Glutamatergic neuron (in vitro differentiated cells): ENCODE measurements at regions not wholly inside any gene's neighbourhood (a gene's known extent, or its start where the extent isn't known, plus 50 kb on each side); places are given as distances from the start of the nearest gene placed in this dataset.

Source experiments
- DNase-seq: peaks from one replicate; pipeline ENCODE4 v3.0.0; 2022
- H3K27ac Mint-ChIP-seq: one replicate; pipeline ENCODE4 v1.8.0; 2020; ENCODE audit warnings: mild to moderate bottlenecking, mixed read lengths, inconsistent platforms; ENCODE audit not compliant: unreplicated experiment
- H3K27me3 Mint-ChIP-seq: one replicate; pipeline ENCODE4 v1.8.0; 2020; ENCODE audit warnings: mild to moderate bottlenecking, moderate library complexity, mixed read lengths, inconsistent platforms; ENCODE audit not compliant: unreplicated experiment
- H3K36me3 Mint-ChIP-seq: one replicate; pipeline ENCODE4 v1.8.0; 2020; ENCODE audit warnings: mild to moderate bottlenecking, mixed read lengths, inconsistent platforms; ENCODE audit not compliant: unreplicated experiment
- H3K4me1 Mint-ChIP-seq: one replicate; pipeline ENCODE4 v1.8.0; 2020; ENCODE audit warnings: mild to moderate bottlenecking, low read depth, mixed read lengths, inconsistent platforms; ENCODE audit not compliant: unreplicated experiment
- H3K4me3 Mint-ChIP-seq: one replicate; pipeline ENCODE4 v1.8.0; 2020; ENCODE audit warnings: mild to moderate bottlenecking, mixed read lengths, inconsistent platforms; ENCODE audit not compliant: unreplicated experiment
- H3K9me3 Mint-ChIP-seq: one replicate; pipeline ENCODE4 v1.8.0; 2020; ENCODE audit warnings: mild to moderate bottlenecking, moderate library complexity, mixed read lengths, inconsistent platforms; ENCODE audit not compliant: unreplicated experiment
- TF ChIP-seq, protein P1 (sequence below): fragments of 200-600 bp; sonication (generic); IDR thresholded peaks from one replicate; pipeline ENCODE4 v1.5.0; 2021; ENCODE audit not compliant: partially characterized antibody, unreplicated experiment

DNA sequence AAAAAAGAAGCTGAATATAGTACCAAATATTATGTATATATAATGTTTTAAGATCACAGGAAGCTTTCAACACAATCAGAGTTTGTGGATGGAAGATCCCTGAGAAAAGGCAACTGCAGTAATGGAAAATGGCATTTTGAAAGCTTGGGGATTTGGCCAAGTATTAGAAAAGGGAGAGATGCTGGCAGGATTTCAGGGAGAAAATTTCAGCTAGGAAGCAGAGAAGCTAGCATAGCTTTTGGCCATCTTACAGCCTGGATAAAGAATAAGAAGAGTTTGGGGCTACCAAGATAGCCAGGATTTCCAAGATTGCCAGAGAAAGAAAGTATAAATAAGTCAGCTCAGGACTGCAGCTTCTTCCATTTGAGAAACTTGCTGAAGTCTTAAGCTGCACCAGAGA is 440.8 kb upstream of the LUZP2 start:
- no peaks in the 10 kb centered on the region for H3K27me3 Mint-ChIP-seq
- no peaks in the 10 kb centered on the region for H3K9me3 Mint-ChIP-seq
- no peaks in the 10 kb centered on the region for H3K4me1 Mint-ChIP-seq
- H3K27ac Mint-ChIP-seq = no peak overlapping the region
- no peak for DNase-seq
- TF ChIP-seq, protein P1, sequence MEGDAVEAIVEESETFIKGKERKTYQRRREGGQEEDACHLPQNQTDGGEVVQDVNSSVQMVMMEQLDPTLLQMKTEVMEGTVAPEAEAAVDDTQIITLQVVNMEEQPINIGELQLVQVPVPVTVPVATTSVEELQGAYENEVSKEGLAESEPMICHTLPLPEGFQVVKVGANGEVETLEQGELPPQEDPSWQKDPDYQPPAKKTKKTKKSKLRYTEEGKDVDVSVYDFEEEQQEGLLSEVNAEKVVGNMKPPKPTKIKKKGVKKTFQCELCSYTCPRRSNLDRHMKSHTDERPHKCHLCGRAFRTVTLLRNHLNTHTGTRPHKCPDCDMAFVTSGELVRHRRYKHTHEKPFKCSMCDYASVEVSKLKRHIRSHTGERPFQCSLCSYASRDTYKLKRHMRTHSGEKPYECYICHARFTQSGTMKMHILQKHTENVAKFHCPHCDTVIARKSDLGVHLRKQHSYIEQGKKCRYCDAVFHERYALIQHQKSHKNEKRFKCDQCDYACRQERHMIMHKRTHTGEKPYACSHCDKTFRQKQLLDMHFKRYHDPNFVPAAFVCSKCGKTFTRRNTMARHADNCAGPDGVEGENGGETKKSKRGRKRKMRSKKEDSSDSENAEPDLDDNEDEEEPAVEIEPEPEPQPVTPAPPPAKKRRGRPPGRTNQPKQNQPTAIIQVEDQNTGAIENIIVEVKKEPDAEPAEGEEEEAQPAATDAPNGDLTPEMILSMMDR = no peak
- no peaks in the 10 kb centered on the region for H3K36me3 Mint-ChIP-seq
- H3K4me3 Mint-ChIP-seq = no peak overlapping the region

DNA sequence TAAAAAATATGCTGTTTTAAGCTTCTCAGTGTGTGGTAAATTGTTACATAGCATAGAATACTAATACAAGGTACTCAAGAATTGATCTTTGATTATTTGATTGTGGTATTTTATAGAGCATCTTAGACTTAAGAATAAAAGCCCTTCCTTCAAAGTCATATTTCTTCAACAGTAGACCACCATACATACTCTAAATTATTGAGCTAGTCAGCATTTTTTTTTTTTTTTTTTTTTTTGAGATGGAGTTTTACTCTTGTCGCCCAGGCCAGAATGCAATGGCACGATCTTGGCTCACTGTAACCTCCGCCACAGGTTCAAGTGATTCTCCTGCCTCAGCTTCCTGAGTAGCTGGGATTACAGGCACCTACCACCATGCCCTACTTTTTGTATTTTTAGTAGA is 436.7 kb upstream of the LUZP2 start:
- no peak overlapping the region for H3K4me3 Mint-ChIP-seq
- H3K9me3 Mint-ChIP-seq = no peaks in the 10 kb centered on the region

DNA sequence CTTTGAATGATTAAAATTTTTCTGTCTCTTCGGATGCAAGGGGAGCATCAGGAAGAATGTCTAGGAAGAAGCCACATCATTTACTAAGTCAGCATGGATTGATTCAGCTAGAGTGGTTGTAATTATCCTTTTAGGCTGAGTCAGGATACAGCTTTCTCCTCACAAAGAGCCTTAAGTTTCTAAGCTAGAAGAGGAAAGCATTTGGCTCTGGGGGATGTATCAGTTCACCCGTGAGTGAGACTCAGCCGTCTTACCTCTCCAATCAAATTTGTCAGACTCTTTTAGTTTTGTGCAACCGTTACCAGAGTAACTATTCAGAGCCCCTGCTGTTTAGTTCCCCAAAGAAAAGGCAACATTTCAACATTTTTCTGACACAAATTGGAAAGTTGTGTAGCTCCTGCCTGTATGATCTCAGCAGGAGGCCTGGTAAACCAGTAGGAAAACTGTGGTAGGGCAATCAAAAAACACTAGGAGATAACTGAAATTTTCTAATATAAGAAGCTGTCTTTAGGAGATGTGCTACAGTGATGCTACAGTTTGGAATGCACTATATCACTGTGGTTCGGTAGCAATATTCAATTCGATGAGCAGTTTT is 432.4 kb upstream of the LUZP2 start:
- H3K27me3 Mint-ChIP-seq = no peaks in the 10 kb centered on the region

More for the DNA sequence above, 436.7 kb upstream of the LUZP2 start:
- TF ChIP-seq, protein P1 = no peak
- Mint-ChIP-seq H3K27ac (no peak overlapping the region), H3K4me1 (peaks cover 3% of the 10 kb centered on the region), H3K27me3 (no peaks in the 10 kb centered on the region), H3K36me3 (no peaks in the 10 kb centered on the region)
- no peak for DNase-seq

DNA sequence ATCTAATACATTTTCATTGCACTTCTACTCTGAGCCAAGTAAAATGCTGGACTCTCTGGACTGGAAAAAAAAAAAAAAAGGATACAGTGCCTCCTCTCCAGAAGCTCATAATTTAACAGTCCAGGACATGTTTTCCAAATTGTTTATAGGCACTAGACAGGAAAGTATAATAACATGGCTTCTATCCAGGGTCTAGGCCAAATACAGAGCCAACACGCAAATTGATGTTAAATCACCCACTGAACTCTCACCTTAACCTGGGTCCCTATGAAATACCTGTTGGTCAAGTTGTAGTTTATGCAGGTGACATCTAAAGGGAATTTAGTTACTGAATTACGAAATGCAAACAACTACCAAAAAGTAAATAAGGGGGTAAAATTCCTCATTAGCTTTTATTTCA is 428.7 kb upstream of the LUZP2 start:
- DNase-seq = no peak
- H3K36me3 Mint-ChIP-seq = no peaks in the 10 kb centered on the region
- H3K9me3 Mint-ChIP-seq = peaks cover 1% of the 10 kb centered on the region
- TF ChIP-seq, protein P1 = no peak
- H3K4me1 Mint-ChIP-seq = peaks cover 12% of the 10 kb centered on the region
- H3K27ac Mint-ChIP-seq = no peak overlapping the region
- H3K27me3 Mint-ChIP-seq = no peaks in the 10 kb centered on the region
- H3K4me3 Mint-ChIP-seq = no peak overlapping the region

More for the DNA sequence above, 432.4 kb upstream of the LUZP2 start:
- Mint-ChIP-seq H3K9me3 (no peaks in the 10 kb centered on the region), H3K27ac (no peak overlapping the region), H3K4me3 (no peak overlapping the region), H3K36me3 (no peaks in the 10 kb centered on the region), H3K4me1 (peaks cover 3% of the 10 kb centered on the region)
- DNase-seq = no peak
- TF ChIP-seq, protein P1 = no peak

DNA sequence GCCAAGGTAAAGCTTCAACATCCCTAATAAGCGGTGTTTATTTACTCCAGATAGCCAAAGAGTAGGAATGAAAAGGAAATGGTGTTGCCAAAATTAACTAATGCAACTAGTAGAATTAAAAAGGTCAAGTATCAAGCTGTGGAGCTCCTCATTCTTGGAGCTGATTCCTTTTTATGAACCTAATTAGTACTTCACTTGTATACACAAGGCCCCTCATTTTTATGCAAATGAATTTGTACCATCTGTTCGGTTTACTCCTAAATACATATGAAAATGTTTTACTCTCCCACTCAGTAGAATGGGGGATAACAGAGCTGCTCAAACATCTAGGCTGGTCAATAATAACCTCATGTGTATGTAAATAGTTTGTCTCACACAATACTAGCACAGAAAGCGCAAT is 426.4 kb upstream of the LUZP2 start:
- Mint-ChIP-seq H3K27ac (peak overlapping the region; percentile 14), H3K4me1 (peaks cover 9% of the 10 kb centered on the region), H3K27me3 (no peaks in the 10 kb centered on the region), H3K9me3 (peaks cover 3% of the 10 kb centered on the region), H3K36me3 (no peaks in the 10 kb centered on the region), H3K4me3 (no peak overlapping the region)
- TF ChIP-seq, protein P1 = no peak
- DNase-seq = no peak
